Prostate gland (tissue), 2 donors: ENCODE measurements at regions not wholly inside any gene's neighbourhood (a gene's known extent, or its start where the extent isn't known, plus 50 kb on each side); places are given as distances from the start of the nearest gene placed in this dataset.

Experiments used
- POLR2AphosphoS5 ChIP-seq: sonication (generic); formaldehyde crosslinking; IDR thresholded peaks from one replicate; pipeline ENCODE4 v1.6.1; 2017; ENCODE audit warnings: antibody characterized with exemption
- TF ChIP-seq, protein P1 (sequence below), 4 experiments: fragments of 200-600 bp in 2 of 4; fragments of 450-650 bp in 2 of 4; sonication (generic) in 2 of 4; IDR thresholded peaks; 1 replicate in 3 of 4; 2 replicates in 1 of 4; pipeline ENCODE4 v1.5.1; 2016 to 2019; ENCODE audit warnings: antibody characterized with exemption in 4 of 4, mild to moderate bottlenecking in 2 of 4, moderate library complexity in 2 of 4

DNA sequence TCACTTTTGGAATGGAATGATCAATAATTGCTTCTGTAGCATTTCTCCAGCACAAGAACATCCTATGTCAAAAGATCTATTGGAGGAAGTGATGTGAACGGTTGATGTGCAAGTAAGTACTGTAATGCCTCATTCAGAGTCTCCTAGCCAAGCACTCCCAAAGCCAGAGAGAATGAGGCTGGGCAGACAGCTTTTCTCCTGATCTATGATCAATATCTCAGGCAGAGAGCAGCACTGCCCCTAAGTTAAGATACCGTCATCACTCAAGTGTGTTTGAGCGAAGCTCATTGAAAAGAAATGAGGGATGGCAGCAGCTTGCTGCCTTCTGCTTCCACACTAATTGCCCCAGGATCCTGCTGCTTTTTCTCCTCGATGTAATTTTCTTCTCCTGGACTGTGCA, 324.1 kb upstream of the GRAMD2B start:
- TF ChIP-seq, protein P1, sequence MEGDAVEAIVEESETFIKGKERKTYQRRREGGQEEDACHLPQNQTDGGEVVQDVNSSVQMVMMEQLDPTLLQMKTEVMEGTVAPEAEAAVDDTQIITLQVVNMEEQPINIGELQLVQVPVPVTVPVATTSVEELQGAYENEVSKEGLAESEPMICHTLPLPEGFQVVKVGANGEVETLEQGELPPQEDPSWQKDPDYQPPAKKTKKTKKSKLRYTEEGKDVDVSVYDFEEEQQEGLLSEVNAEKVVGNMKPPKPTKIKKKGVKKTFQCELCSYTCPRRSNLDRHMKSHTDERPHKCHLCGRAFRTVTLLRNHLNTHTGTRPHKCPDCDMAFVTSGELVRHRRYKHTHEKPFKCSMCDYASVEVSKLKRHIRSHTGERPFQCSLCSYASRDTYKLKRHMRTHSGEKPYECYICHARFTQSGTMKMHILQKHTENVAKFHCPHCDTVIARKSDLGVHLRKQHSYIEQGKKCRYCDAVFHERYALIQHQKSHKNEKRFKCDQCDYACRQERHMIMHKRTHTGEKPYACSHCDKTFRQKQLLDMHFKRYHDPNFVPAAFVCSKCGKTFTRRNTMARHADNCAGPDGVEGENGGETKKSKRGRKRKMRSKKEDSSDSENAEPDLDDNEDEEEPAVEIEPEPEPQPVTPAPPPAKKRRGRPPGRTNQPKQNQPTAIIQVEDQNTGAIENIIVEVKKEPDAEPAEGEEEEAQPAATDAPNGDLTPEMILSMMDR (IDR thresholded peaks at IDR 0.05), result no peak
- TF ChIP-seq POLR2AphosphoS5, result no peak
